H1 (cell line): ENCODE measurements at regions not wholly inside any gene's neighbourhood (a gene's known extent, or its start where the extent isn't known, plus 50 kb on each side); places are given as distances from the start of the nearest gene placed in this dataset.

ENCODE experiments used
- CTCF ChIA-PET: fragments of 300-600 bp; sonication (Branson Sonifier 250); formaldehyde crosslinking; loops from one replicate; lab custom pipeline; 2021; ENCODE audit not compliant: partially characterized antibody; lab: Charles Lee
- POLR2A ChIA-PET: fragments of 300-600 bp; sonication (Branson Sonifier 250); formaldehyde crosslinking; loops from one replicate; lab custom pipeline; 2021; ENCODE audit warnings: inconsistent platforms; ENCODE audit not compliant: partially characterized antibody; lab: Charles Lee
- DNase-seq, 2 experiments: peaks; one replicate each; pipeline versions ENCODE4 v3.0.0 to v3.0.0-alpha.2; 2010 to 2022; ENCODE audit warnings: low spot score in 2 of 2, low read depth in 1 of 2, mixed read lengths in 1 of 2
- FAIRE-seq: peaks from 2 replicates; lab custom pipeline; 2011; peaks lifted over from hg19 to GRCh38; lab: Jason Lieb, UNC
- H2AFZ ChIP-seq: 2 replicates; pipeline ENCODE4 v1.8.1; 2012; ENCODE audit warnings: low read length, inconsistent platforms
- H2AK5ac ChIP-seq: 2 replicates; pipeline ENCODE4 v1.6.1; 2013; ENCODE audit warnings: low read depth, low read length
- H2BK120ac ChIP-seq: replicated peaks from 2 replicates; pipeline ENCODE3; 2013; ENCODE audit warnings: low read depth, low read length, inconsistent platforms
- H2BK12ac ChIP-seq: 2 replicates; pipeline ENCODE4 v1.6.1; 2013; ENCODE audit warnings: low read depth, low read length
- H2BK15ac ChIP-seq: 2 replicates; pipeline ENCODE4 v1.6.1; 2013; ENCODE audit warnings: low read length
- H2BK20ac ChIP-seq: 2 replicates; pipeline ENCODE4 v1.6.1; 2013; ENCODE audit warnings: low read length
- H2BK5ac ChIP-seq: 2 replicates; pipeline ENCODE4 v1.6.1; 2013; ENCODE audit warnings: low read depth, low read length
- H3K14ac ChIP-seq: 2 replicates; pipeline ENCODE4 v1.6.1; 2013; ENCODE audit warnings: inconsistent platforms; ENCODE audit not compliant: insufficient read length
- H3K18ac ChIP-seq: 2 replicates; pipeline ENCODE4 v1.6.1; 2013; ENCODE audit warnings: low read length; ENCODE audit errors: extremely low read depth
- H3K23ac ChIP-seq: 2 replicates; pipeline ENCODE4 v1.6.1; 2013; ENCODE audit warnings: inconsistent platforms; ENCODE audit not compliant: insufficient read length
- H3K23me2 ChIP-seq: 2 replicates; pipeline ENCODE4 v1.6.1; 2013; ENCODE audit warnings: low read depth, low read length
- H3K27ac ChIP-seq: 2 replicates; pipeline ENCODE4 v1.6.1; 2011; ENCODE audit warnings: low read depth, low read length, inconsistent platforms
- H3K27me3 ChIP-seq, 4 experiments: replicated peaks in 1 of 4; 1 replicate in 1 of 4; 2 replicates in 3 of 4; pipeline versions ENCODE4 v1.6.1 to v1.8.1; 2011 to 2013; ENCODE audit warnings: low read length in 3 of 4, mild to moderate bottlenecking in 3 of 4, inconsistent platforms in 2 of 4, mixed read lengths in 2 of 4, moderate library complexity in 1 of 4; ENCODE audit not compliant: control insufficient read depth in 3 of 4, insufficient read depth in 3 of 4; ENCODE audit errors: extremely low read depth in 1 of 4
- H3K36me3 ChIP-seq, 4 experiments: 2 replicates each; pipeline versions ENCODE4 v1.6.1 to v1.8.1; 2011 to 2013; ENCODE audit warnings: mild to moderate bottlenecking in 4 of 4, low read length in 3 of 4, moderate library complexity in 2 of 4, control low read depth in 1 of 4, inconsistent platforms in 1 of 4; ENCODE audit not compliant: insufficient read depth in 4 of 4, control insufficient read depth in 2 of 4
- H3K4ac ChIP-seq: replicated peaks from 2 replicates; pipeline ENCODE3; 2013; ENCODE audit warnings: low read length, low read depth, mixed read lengths, inconsistent platforms; ENCODE audit not compliant: insufficient read length
- H3K4me1 ChIP-seq, 4 experiments: replicated peaks in 1 of 4; 1 replicate in 1 of 4; 2 replicates in 3 of 4; pipeline versions ENCODE4 v1.6.1 to v1.8.1; 2011 to 2013; ENCODE audit warnings: low read length in 3 of 4, inconsistent platforms in 2 of 4, mixed read lengths in 1 of 4; ENCODE audit not compliant: insufficient read depth in 4 of 4, control insufficient read depth in 3 of 4
- H3K4me2 ChIP-seq, 2 experiments: 2 replicates each; pipeline versions ENCODE4 v1.6.1 to v1.8.1; 2011 to 2013; ENCODE audit warnings: low read depth in 2 of 2, low read length in 2 of 2, control low read depth in 1 of 2, inconsistent platforms in 1 of 2, mild to moderate bottlenecking in 1 of 2; ENCODE audit not compliant: insufficient read depth in 1 of 2
- H3K4me3 ChIP-seq, 4 experiments: fragments of 200-600, 300-600 bp in 1 of 4; sonication (generic), shearing (Covaris generic), sonication (Bioruptor Twin) in 1 of 4; 2 replicates each; pipeline versions ENCODE4 v1.5.1 to v1.8.1; 2011 to 2016; ENCODE audit warnings: low read length in 4 of 4, low read depth in 3 of 4, control low read depth in 2 of 4, inconsistent platforms in 2 of 4, mild to moderate bottlenecking in 2 of 4, mixed read lengths in 1 of 4, moderate library complexity in 1 of 4; ENCODE audit not compliant: insufficient read depth in 2 of 4; ENCODE audit errors: extremely low read depth in 1 of 4
- H3K56ac ChIP-seq: replicated peaks from 2 replicates; pipeline ENCODE3; 2013; ENCODE audit warnings: low read depth, mild to moderate bottlenecking, mixed read lengths, low read length, inconsistent platforms; ENCODE audit not compliant: insufficient read length
- H3K79me1 ChIP-seq: 2 replicates; pipeline ENCODE4 v1.6.1; 2013; ENCODE audit warnings: low read depth, low read length, control low read depth
- H3K79me2 ChIP-seq, 2 experiments: 2 replicates each; pipeline versions ENCODE4 v1.6.1 to v1.8.1; 2012 to 2013; ENCODE audit warnings: low read length in 2 of 2, mild to moderate bottlenecking in 2 of 2, inconsistent platforms in 1 of 2; ENCODE audit not compliant: insufficient read depth in 2 of 2, control insufficient read depth in 1 of 2
- H3K9ac ChIP-seq, 4 experiments: replicated peaks in 1 of 4; 1 replicate in 1 of 4; 2 replicates in 3 of 4; pipeline versions ENCODE4 v1.6.1 to v1.8.1; 2011 to 2013; ENCODE audit warnings: low read depth in 3 of 4, low read length in 3 of 4, control low read depth in 2 of 4, mild to moderate bottlenecking in 2 of 4, moderate library complexity in 2 of 4, inconsistent platforms in 1 of 4; ENCODE audit errors: extremely low read depth in 1 of 4
- H3K9me3 ChIP-seq, 2 experiments: 2 replicates each; pipeline versions ENCODE4 v1.6.1 to v1.8.1; 2012 to 2013; ENCODE audit warnings: mild to moderate bottlenecking in 2 of 2, moderate library complexity in 2 of 2, control low read depth in 1 of 2, inconsistent platforms in 1 of 2, low read depth in 1 of 2, low read length in 1 of 2, mixed read lengths in 1 of 2; ENCODE audit not compliant: insufficient read depth in 2 of 2
- H4K20me1 ChIP-seq, 2 experiments: replicated peaks in 1 of 2; 2 replicates each; pipeline versions ENCODE3 to v1.8.1; 2011 to 2013; ENCODE audit warnings: inconsistent platforms in 2 of 2, low read length in 2 of 2, mild to moderate bottlenecking in 1 of 2; ENCODE audit not compliant: insufficient read depth in 2 of 2, control insufficient read depth in 1 of 2
- H4K5ac ChIP-seq: 2 replicates; pipeline ENCODE4 v1.6.1; 2013; ENCODE audit warnings: low read length, low read depth, mixed read lengths, inconsistent platforms; ENCODE audit not compliant: insufficient read length
- H4K8ac ChIP-seq: 2 replicates; pipeline ENCODE4 v1.8.0; 2013; ENCODE audit warnings: mild to moderate bottlenecking, moderate library complexity, low read length, inconsistent platforms; ENCODE audit not compliant: insufficient read depth; ENCODE audit errors: extremely low read depth
- H4K91ac ChIP-seq: replicated peaks from 2 replicates; pipeline ENCODE3; 2013; ENCODE audit warnings: low read length, mixed read lengths, inconsistent platforms; ENCODE audit not compliant: insufficient read length
- ATF2 ChIP-seq: IDR thresholded peaks from 2 replicates; pipeline ENCODE4 v1.6.1; 2012; ENCODE audit warnings: low read length, inconsistent platforms
- ATF3 ChIP-seq: IDR thresholded peaks from 2 replicates; pipeline ENCODE4 v1.6.1; 2011; ENCODE audit warnings: low read depth, mild to moderate bottlenecking, low read length; ENCODE audit not compliant: insufficient read depth
- BACH1 ChIP-seq: IDR thresholded peaks from 2 replicates; pipeline ENCODE4 v1.6.1; 2012; ENCODE audit warnings: low read length, improper control_type of control experiment
- BCL11A ChIP-seq, 2 experiments: IDR thresholded peaks; one replicate each; pipeline ENCODE4 v1.6.1; 2011; ENCODE audit warnings: low read depth in 2 of 2, low read length in 2 of 2, mild to moderate bottlenecking in 2 of 2
- CBX8 ChIP-seq: fragments of 300-800, 300-1000 bp; sonication (generic); IDR thresholded peaks from 2 replicates; pipeline ENCODE4 v1.7.1; 2016; ENCODE audit warnings: low read depth, low read length, borderline replicate concordance
- CHD1 ChIP-seq: IDR thresholded peaks from 2 replicates; pipeline ENCODE4 v1.6.1; 2012; ENCODE audit warnings: low read depth, low read length, improper control_type of control experiment
- FOSL1 ChIP-seq: IDR thresholded peaks from 2 replicates; pipeline ENCODE4 v1.6.1; 2011; ENCODE audit warnings: mild to moderate bottlenecking, low read depth, low read length, moderate library complexity; ENCODE audit not compliant: insufficient read depth
- RAD21 ChIP-seq, 2 experiments: IDR thresholded peaks in 1 of 2; conservative IDR thresholded peaks in 1 of 2; 2 replicates each; pipeline ENCODE4 v1.6.1; 2011; ENCODE audit warnings: low read depth in 2 of 2, low read length in 2 of 2, improper control_type of control experiment in 1 of 2, inconsistent platforms in 1 of 2, mild to moderate bottlenecking in 1 of 2, moderate library complexity in 1 of 2
- SIN3A ChIP-seq, 2 experiments: IDR thresholded peaks in 1 of 2; conservative IDR thresholded peaks in 1 of 2; 2 replicates each; pipeline ENCODE4 v1.6.1; 2011 to 2012; ENCODE audit warnings: low read length in 2 of 2, improper control_type of control experiment in 1 of 2, low read depth in 1 of 2, mild to moderate bottlenecking in 1 of 2
- SP4 ChIP-seq: IDR thresholded peaks from 2 replicates; pipeline ENCODE4 v1.6.1; 2012; ENCODE audit warnings: low read length, inconsistent platforms
- SUZ12 ChIP-seq: fragments of 200-600 bp; sonication (generic); IDR thresholded peaks from 2 replicates; pipeline ENCODE4 v1.6.1; 2012; ENCODE audit warnings: mild to moderate bottlenecking, inconsistent platforms, low read length, moderate library complexity, mixed read lengths
- WGBS, 2 experiments: shearing (Covaris generic) in 1 of 2; methylation state at CpG; one replicate each; pipeline versions ENCODE4 v1.1.6 to v1.1.7; 2013 to 2015; ENCODE audit warnings: low lambda C conversion rate in 2 of 2, mixed read lengths in 2 of 2, inconsistent platforms in 1 of 2, low coverage in 1 of 2, missing lambda C conversion rate in 1 of 2; ENCODE audit not compliant: insufficient replicate concordance in 2 of 2, insufficient coverage in 1 of 2, insufficient read length in 1 of 2; ENCODE audit errors: extremely low coverage in 1 of 2, missing lambda C conversion rate in 1 of 2; 5-methylcytosine and 5-hydroxymethylcytosine counted together

DNA sequence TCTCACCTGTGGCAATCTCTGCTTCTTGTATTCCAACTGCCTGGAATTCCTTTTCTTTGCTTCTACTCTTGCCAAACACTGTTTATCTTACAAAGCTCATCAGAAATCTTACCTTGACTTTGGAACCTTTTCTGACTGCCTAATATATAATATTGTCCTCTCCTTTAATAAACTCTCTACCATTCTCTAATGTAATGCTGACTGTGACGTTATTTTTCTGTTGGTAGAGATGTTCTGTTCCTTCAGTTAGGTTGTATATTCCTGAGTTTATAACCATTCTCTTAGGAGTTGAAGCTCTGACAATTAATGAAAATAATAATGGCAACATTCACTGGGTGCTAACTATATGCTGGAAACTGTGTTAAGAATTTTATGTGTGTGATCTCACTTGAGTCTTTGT, 188.8 kb upstream of the ATP10B start:
- H4K8ac ChIP-seq = no peak overlapping the region
- DNase-seq (no peak), FAIRE-seq (no peak)
- no peaks in the 10 kb centered on the region for H3K79me2 ChIP-seq
- no peak overlapping the region for H2BK120ac ChIP-seq
- no peak overlapping the region for H3K18ac ChIP-seq
- H2BK12ac ChIP-seq = no peak overlapping the region
- H2AFZ ChIP-seq = no peak overlapping the region
- H3K9ac ChIP-seq = no peak overlapping the region
- no peak overlapping the region for H3K4me3 ChIP-seq
- no peak overlapping the region for H3K23ac ChIP-seq
- H3K27ac ChIP-seq = no peak overlapping the region
- no peak overlapping the region for H2AK5ac ChIP-seq
- WGBS, 2 experiments = 96% methylated on average over 1 of the region's 1 CpG; no CpG with 5 or more reads in 1 of the 2 experiments
- ChIA-PET CTCF (interaction anchor here (1.4 kb wide), 1 partner anchor 533 kb away, joined by 3 read pairs; no protein-coding TSS in a partner anchor), POLR2A (no interaction called here)
- H2BK20ac ChIP-seq = no peak overlapping the region
- no peak overlapping the region for H2BK5ac ChIP-seq
- no peaks in the 10 kb centered on the region for H3K79me1 ChIP-seq
- H3K27me3 ChIP-seq = no peaks in the 10 kb centered on the region
- H2BK15ac ChIP-seq = no peak overlapping the region
- H4K5ac ChIP-seq = no peak overlapping the region
- H4K91ac ChIP-seq = no peak overlapping the region
- H3K23me2 ChIP-seq = no peaks in the 10 kb centered on the region
- no peak overlapping the region for H3K4ac ChIP-seq
- H3K56ac ChIP-seq = no peak overlapping the region
- no peaks in the 10 kb centered on the region for H3K36me3 ChIP-seq
- no peak overlapping the region for H3K14ac ChIP-seq
- H3K4me2 ChIP-seq = no peak overlapping the region
- no peaks in the 10 kb centered on the region for H4K20me1 ChIP-seq
- H3K9me3 ChIP-seq = no peaks in the 10 kb centered on the region
- no peaks in the 10 kb centered on the region; a peak in 1 of 7 replicates for H3K4me1 ChIP-seq
- TF ChIP-seq BACH1 = no peak
- TF ChIP-seq ATF3 = no peak
- TF ChIP-seq ATF2 = no peak
- no peak for TF ChIP-seq RAD21 (IDR thresholded peaks at IDR 0.05 in 1 of 2, conservative IDR thresholded peaks at IDR 0.05 in 1 of 2; ENCODE audit: low read depth in 2 of 2, low read length in 2 of 2)
- no peak for TF ChIP-seq SP4
- no peak for TF ChIP-seq CBX8
- TF ChIP-seq CHD1 = no peak
- no peak for TF ChIP-seq BCL11A (IDR thresholded peaks at IDR 0.05; ENCODE audit: low read depth in 2 of 2, low read length in 2 of 2)
- TF ChIP-seq SUZ12 = no peak
- TF ChIP-seq FOSL1 = no peak
- no peak for TF ChIP-seq SIN3A (conservative IDR thresholded peaks at IDR 0.05 in 1 of 2, IDR thresholded peaks at IDR 0.05 in 1 of 2; ENCODE audit: low read depth in 1 of 2, low read length in 2 of 2)
